Caco-2 (cell line): ENCODE measurements at regions not wholly inside any gene's neighbourhood (a gene's known extent, or its start where the extent isn't known, plus 50 kb on each side); places are given as distances from the start of the nearest gene placed in this dataset.

ENCODE experiments used
- BruUV-seq: library from RNA; stranded (reverse); fragments of 400-500 nt; replicated peaks from 2 replicates; lab custom pipeline; 2021; lab: Mats Ljungman, UMichigan
- CTCF ChIA-PET: fragments of 300-600 bp; sonication (Branson Sonifier 250); formaldehyde crosslinking; loops from one replicate; lab custom pipeline; 2022; ENCODE audit warnings: antibody characterized with exemption; lab: Charles Lee
- POLR2A ChIA-PET: fragments of 300-600 bp; sonication (Branson Sonifier 250); formaldehyde crosslinking; loops from one replicate; lab custom pipeline; 2022; ENCODE audit warnings: antibody characterized with exemption; lab: Charles Lee
- DNase-seq, 2 experiments: peaks; one replicate each; pipeline versions ENCODE4 v3.0.0 to v3.0.0-alpha.2; 2020 to 2022
- H3K27me3 ChIP-seq: replicated peaks from 2 replicates; pipeline ENCODE4 v1.6.0; 2011; ENCODE audit warnings: low read length; ENCODE audit not compliant: control insufficient read depth, insufficient read depth
- H3K36me3 ChIP-seq: 2 replicates; pipeline ENCODE4 v1.5.1; 2011; ENCODE audit warnings: low read length; ENCODE audit not compliant: control insufficient read depth, insufficient read depth
- H3K4me1 ChIP-seq: fragments of 250-450 bp; sonication (Bioruptor Pico); 2 replicates; pipeline ENCODE4 v1.5.1; 2020; ENCODE audit warnings: mild to moderate bottlenecking
- H3K4me3 ChIP-seq: 2 replicates; pipeline ENCODE4 v1.5.1; 2011; ENCODE audit warnings: low read depth, mild to moderate bottlenecking, control low read depth, low read length
- H3K9me3 ChIP-seq: fragments of 250-450 bp; sonication (Bioruptor Pico); 2 replicates; pipeline ENCODE4 v1.5.1; 2020; ENCODE audit warnings: mild to moderate bottlenecking, moderate library complexity
- H3K27ac Mint-ChIP-seq: one replicate; pipeline ENCODE4 v1.8.0; 2022; ENCODE audit warnings: mixed read lengths; ENCODE audit not compliant: unreplicated experiment
- H3K27me3 Mint-ChIP-seq: one replicate; pipeline ENCODE4 v1.8.0; 2022; ENCODE audit warnings: mixed read lengths; ENCODE audit not compliant: insufficient read depth, unreplicated experiment
- H3K36me3 Mint-ChIP-seq: one replicate; pipeline ENCODE4 v1.8.0; 2022; ENCODE audit warnings: mild to moderate bottlenecking, mixed read lengths; ENCODE audit not compliant: insufficient read depth, unreplicated experiment
- H3K4me1 Mint-ChIP-seq: one replicate; pipeline ENCODE4 v1.8.0; 2022; ENCODE audit warnings: low read depth, mixed read lengths; ENCODE audit not compliant: unreplicated experiment
- H3K4me3 Mint-ChIP-seq: one replicate; pipeline ENCODE4 v1.8.0; 2022; ENCODE audit warnings: mild to moderate bottlenecking, moderate library complexity, mixed read lengths; ENCODE audit not compliant: unreplicated experiment
- H3K9me3 Mint-ChIP-seq: one replicate; pipeline ENCODE4 v1.8.0; 2022; ENCODE audit warnings: mixed read lengths; ENCODE audit not compliant: unreplicated experiment
- intact Hi-C: fragments of 100-400 bp; cut with micrococcal nuclease; formaldehyde crosslinking; loops from one replicate; pipeline ENCODE4 v1.10.0; 2022; ENCODE audit not compliant: unreplicated experiment
- TF ChIP-seq, protein P1 (sequence below), 2 experiments: fragments of 200-600 bp in 1 of 2; IDR thresholded peaks; 1 replicate in 1 of 2; 2 replicates in 1 of 2; pipeline versions ENCODE4 v1.5.1 to v1.8.0; 2011 to 2022; ENCODE audit warnings: antibody characterized with exemption in 1 of 2, control low read depth in 1 of 2, inconsistent platforms in 1 of 2, low read depth in 1 of 2, low read length in 1 of 2, mild to moderate bottlenecking in 1 of 2, moderate library complexity in 1 of 2; ENCODE audit not compliant: insufficient read depth in 1 of 2, severe bottlenecking in 1 of 2, unreplicated experiment in 1 of 2

DNA sequence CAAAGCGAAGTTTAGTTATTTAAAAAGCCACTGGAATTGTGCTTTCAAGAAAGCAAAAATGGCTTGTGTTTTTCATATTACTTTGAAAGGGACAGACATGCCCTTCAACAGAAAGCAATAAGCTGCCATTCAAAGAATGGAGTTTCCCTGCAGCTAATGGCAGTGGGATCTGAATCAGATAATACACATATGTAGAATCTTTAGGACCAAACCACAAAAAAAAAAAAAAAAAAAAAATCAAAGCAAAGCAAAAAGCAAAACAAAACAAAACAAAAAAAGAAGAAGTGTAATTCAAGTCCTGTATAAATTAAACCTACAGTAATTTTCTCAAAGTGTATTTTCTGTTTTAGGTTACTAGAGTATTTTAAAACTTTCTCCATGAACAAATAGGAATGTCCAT is 63.6 kb upstream of the ZNF217 start:
- ChIA-PET CTCF (interaction anchor here (1.0 kb wide), 1 partner anchor 21 kb away, joined by 3 read pairs; no protein-coding TSS in a partner anchor), POLR2A (no interaction called here)
- Histone ChIP-seq H3K4me3 (no peak overlapping the region), H3K4me1 (peaks cover 48% of the 10 kb centered on the region), H3K36me3 (no peaks in the 10 kb centered on the region), H3K27me3 (no peaks in the 10 kb centered on the region), H3K9me3 (no peaks in the 10 kb centered on the region)
- Mint-ChIP-seq H3K27me3 (no peaks in the 10 kb centered on the region), H3K4me1 (peaks cover 63% of the 10 kb centered on the region), H3K27ac (peak overlapping the region; percentile 2), H3K36me3 (no peaks in the 10 kb centered on the region), H3K9me3 (no peaks in the 10 kb centered on the region), H3K4me3 (no peak overlapping the region)
- BruUV-seq, result no TSS peak
- intact Hi-C loops, result no loop called here
- no peak for DNase-seq
- TF ChIP-seq, protein P1, sequence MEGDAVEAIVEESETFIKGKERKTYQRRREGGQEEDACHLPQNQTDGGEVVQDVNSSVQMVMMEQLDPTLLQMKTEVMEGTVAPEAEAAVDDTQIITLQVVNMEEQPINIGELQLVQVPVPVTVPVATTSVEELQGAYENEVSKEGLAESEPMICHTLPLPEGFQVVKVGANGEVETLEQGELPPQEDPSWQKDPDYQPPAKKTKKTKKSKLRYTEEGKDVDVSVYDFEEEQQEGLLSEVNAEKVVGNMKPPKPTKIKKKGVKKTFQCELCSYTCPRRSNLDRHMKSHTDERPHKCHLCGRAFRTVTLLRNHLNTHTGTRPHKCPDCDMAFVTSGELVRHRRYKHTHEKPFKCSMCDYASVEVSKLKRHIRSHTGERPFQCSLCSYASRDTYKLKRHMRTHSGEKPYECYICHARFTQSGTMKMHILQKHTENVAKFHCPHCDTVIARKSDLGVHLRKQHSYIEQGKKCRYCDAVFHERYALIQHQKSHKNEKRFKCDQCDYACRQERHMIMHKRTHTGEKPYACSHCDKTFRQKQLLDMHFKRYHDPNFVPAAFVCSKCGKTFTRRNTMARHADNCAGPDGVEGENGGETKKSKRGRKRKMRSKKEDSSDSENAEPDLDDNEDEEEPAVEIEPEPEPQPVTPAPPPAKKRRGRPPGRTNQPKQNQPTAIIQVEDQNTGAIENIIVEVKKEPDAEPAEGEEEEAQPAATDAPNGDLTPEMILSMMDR (IDR thresholded peaks at IDR 0.05; ENCODE audit: insufficient read depth in 1 of 2, low read depth in 1 of 2, low read length in 1 of 2, severe bottlenecking in 1 of 2, unreplicated experiment in 1 of 2), result no peak

DNA sequence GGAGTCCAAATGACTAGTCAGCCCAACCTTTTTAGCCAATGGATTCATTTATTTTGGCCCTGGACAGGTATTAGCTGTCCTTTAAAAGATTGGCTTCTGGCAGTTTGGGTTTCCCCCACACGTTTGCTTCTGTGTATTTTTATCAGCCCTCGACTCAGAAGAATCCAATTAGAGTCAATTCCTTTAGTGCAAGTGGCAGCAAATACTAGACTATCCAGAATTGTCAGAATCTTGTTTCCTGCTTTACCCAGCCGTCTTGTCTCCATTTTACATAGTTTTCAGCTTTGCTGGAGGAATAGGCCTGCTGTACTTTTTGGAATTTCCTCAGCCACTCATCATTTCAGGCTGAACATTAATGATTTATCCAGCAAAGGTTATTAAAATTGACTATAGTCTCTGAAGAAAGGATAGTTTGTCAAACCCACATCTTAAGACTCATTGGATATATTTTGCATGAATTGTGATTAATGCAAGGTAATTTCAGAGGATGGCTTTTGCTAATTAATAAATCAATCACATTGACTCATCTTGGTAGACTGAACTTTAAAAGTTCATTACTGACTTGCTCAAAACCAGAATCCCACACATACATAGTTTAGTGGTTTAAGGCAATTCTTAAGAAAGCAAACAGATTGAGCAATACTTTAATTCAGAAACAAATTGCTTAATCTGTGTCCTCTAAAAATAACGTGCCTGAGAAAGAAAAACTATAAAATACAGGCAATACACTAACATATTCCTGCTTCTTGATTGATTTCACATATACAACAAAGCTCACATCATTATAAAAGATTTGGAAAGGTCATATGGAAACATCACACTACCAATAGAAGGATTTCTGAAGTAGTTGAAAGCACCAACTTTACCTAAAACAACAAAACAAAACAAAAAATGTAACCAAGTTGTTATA is 62.9 kb upstream of the ZNF217 start:
- Histone ChIP-seq H3K36me3 (no peaks in the 10 kb centered on the region), H3K9me3 (no peaks in the 10 kb centered on the region), H3K4me3 (no peak overlapping the region), H3K4me1 (peaks cover 52% of the 10 kb centered on the region), H3K27me3 (no peaks in the 10 kb centered on the region)
- Mint-ChIP-seq H3K27me3 (no peaks in the 10 kb centered on the region), H3K27ac (peak overlapping the region; percentile 2), H3K9me3 (no peaks in the 10 kb centered on the region), H3K4me1 (peaks cover 65% of the 10 kb centered on the region), H3K4me3 (no peak overlapping the region), H3K36me3 (no peaks in the 10 kb centered on the region)
- peak in 1 of 2 experiments; percentile 8 for DNase-seq
- intact Hi-C loops, result no loop called here
- ChIA-PET CTCF (no interaction called here), POLR2A (interaction anchor here (0.6 kb wide), 1 partner anchor 88 kb away, joined by 5 read pairs; no protein-coding TSS in a partner anchor)
- TF ChIP-seq, protein P1 (IDR thresholded peaks at IDR 0.05; ENCODE audit: insufficient read depth in 1 of 2, low read depth in 1 of 2, low read length in 1 of 2, severe bottlenecking in 1 of 2, unreplicated experiment in 1 of 2), result no peak
- BruUV-seq, result no TSS peak

DNA sequence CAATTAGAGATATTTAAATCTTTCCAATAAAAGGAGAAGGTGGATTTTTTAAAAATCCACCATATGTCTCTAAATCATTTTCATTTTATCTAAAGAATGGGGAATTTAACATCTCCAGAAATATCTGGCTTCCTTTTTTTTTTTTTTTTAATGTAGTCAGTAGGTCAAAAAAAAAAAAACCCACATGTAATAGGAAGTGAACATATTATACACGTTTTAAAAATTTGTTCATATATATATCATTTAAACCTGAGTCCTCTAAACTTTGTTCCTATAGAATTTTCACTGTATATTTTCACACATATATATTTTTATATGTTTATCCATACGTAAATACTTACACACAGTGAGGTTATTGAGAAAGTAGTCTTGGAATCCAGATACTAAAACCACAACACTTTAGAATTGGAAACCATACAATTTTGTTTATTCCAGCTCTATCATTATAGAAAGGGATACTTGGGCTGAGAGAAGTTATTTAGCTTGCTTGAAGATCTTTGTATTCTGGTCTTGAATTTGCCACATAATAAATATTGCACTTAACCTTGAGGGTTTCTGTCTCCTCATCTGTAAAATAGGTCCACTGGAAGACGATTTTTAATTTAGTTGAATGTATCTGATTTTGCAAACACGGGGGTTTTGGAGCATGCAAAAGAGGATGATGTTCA is 62.1 kb upstream of the ZNF217 start:
- no TSS peak for BruUV-seq
- TF ChIP-seq, protein P1 (IDR thresholded peaks at IDR 0.05; ENCODE audit: insufficient read depth in 1 of 2, low read depth in 1 of 2, low read length in 1 of 2, severe bottlenecking in 1 of 2, unreplicated experiment in 1 of 2), result no peak
- no peak for DNase-seq
- Mint-ChIP-seq H3K4me3 (no peak overlapping the region), H3K4me1 (peaks cover 57% of the 10 kb centered on the region), H3K27ac (no peak overlapping the region), H3K9me3 (no peaks in the 10 kb centered on the region), H3K27me3 (no peaks in the 10 kb centered on the region), H3K36me3 (no peaks in the 10 kb centered on the region)
- Histone ChIP-seq H3K9me3 (no peaks in the 10 kb centered on the region), H3K4me1 (peaks cover 44% of the 10 kb centered on the region), H3K4me3 (no peak overlapping the region), H3K27me3 (no peaks in the 10 kb centered on the region), H3K36me3 (no peaks in the 10 kb centered on the region)
- intact Hi-C loops, result no loop called here
- ChIA-PET POLR2A (no interaction called here), CTCF (no interaction called here)
